ENCODE measurements at regions not wholly inside any gene's neighbourhood (a gene's known extent, or its start where the extent isn't known, plus 50 kb on each side); places are given as distances from the start of the nearest gene placed in this dataset.

DNA sequence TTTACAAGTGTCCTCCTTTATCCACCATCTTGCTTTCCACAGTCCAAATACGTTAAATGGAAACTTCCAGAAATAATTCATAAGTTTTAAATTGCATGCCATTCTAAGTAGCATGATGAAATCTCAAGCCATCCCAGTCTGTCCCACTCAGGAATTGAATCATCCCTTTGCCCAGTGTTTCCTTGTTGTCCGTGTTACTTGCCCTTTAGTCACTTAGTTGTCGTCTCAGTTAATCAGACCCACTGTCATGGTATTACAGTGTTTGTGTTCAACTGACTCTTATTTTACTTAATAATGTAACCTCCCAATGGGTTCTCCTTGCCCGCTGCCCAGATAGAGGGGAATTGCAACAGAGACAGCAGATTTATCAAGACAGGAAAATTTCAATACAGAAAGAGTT is 77.6 kb upstream of the NDN start:
- no peak for TF ChIP-seq CTCF (IDR thresholded peaks at IDR 0.05 in 2 of 3, conservative IDR thresholded peaks at IDR 0.05 in 1 of 3; ENCODE audit: borderline replicate concordance in 1 of 3, insufficient read depth in 1 of 3, low read depth in 2 of 3, low read length in 2 of 3)
- no peak for TF ChIP-seq YY1 (IDR thresholded peaks at IDR 0.05; ENCODE audit: extremely low read depth, insufficient replicate concordance, low read depth, low read length)
- no peak for TF ChIP-seq MAX (IDR thresholded peaks at IDR 0.05)
- TF ChIP-seq SP1 (IDR thresholded peaks at IDR 0.05; ENCODE audit: low read depth) = no peak
- no peak for TF ChIP-seq POLR2A (IDR thresholded peaks at IDR 0.05; ENCODE audit: borderline replicate concordance, extremely low read depth, insufficient read depth, insufficient read length)
- TF ChIP-seq ZFX (IDR thresholded peaks at IDR 0.05) = no peak
- no peak for TF ChIP-seq EZH2 (IDR thresholded peaks at IDR 0.05)
- TF ChIP-seq JUND (IDR thresholded peaks at IDR 0.05) = no peak
- no peak for TF ChIP-seq CEBPB (IDR thresholded peaks at IDR 0.05; ENCODE audit: low read depth)
- TF ChIP-seq REST (IDR thresholded peaks at IDR 0.05; ENCODE audit: low read depth) = no peak
- no peak for TF ChIP-seq EZH2phosphoT487 (IDR thresholded peaks at IDR 0.05; ENCODE audit: borderline replicate concordance)
- TF ChIP-seq, protein P1, sequence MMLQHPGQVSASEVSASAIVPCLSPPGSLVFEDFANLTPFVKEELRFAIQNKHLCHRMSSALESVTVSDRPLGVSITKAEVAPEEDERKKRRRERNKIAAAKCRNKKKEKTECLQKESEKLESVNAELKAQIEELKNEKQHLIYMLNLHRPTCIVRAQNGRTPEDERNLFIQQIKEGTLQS (IDR thresholded peaks at IDR 0.05) = no peak
- no peak for TF ChIP-seq FOSL1 (IDR thresholded peaks at IDR 0.05; ENCODE audit: low read depth)
- no peak for TF ChIP-seq ZNF274 (IDR thresholded peaks at IDR 0.05; ENCODE audit: low read depth, low read length)

All from HCT116 (cell line).